ENCODE measurements at regions not wholly inside any gene's neighbourhood (a gene's known extent, or its start where the extent isn't known, plus 50 kb on each side); places are given as distances from the start of the nearest gene placed in this dataset.
"Not testable (repeated sequence)": the region's sequence is repeated elsewhere in the genome, so short reads cannot be mapped to it uniquely, and the experiment has no call there.

GRCh38 chr2:239648607-239649006, 247.8 kb upstream of the HDAC4 start:
- Histone ChIP-seq H3K9me3 (ENCODE audit: control extremely low read depth in 1 of 5, control insufficient read depth in 4 of 5, insufficient read depth in 2 of 5, low read depth in 1 of 5, low read length in 4 of 5) (peaks cover 0 to 12% (median 0%) of the 10 kb centered on the region in 5 experiments), H3K27ac (ENCODE audit: insufficient read depth in 1 of 2, low read depth in 1 of 2, low read length in 2 of 2, poor library complexity in 1 of 2, severe bottlenecking in 2 of 2) (no peak overlapping the region), H3K4me1 (ENCODE audit: control extremely low read depth in 1 of 4, control insufficient read depth in 4 of 4, insufficient read depth in 4 of 4, low read length in 3 of 4) (no peaks in the 10 kb centered on the region), H3K36me3 (ENCODE audit: control insufficient read depth in 4 of 4, insufficient read depth in 4 of 4, low read length in 3 of 4) (no peaks in the 10 kb centered on the region), H3K4me3 (ENCODE audit: control insufficient read depth in 1 of 7, extremely low read depth in 1 of 7, insufficient read depth in 4 of 7, low read depth in 2 of 7, low read length in 6 of 7) (no peak overlapping the region), H3K27me3 (replicated peaks in 2 of 5; ENCODE audit: control insufficient read depth in 4 of 5, insufficient read depth in 5 of 5, low read length in 4 of 5) (peaks cover 0 to 6% (median 0%) of the 10 kb centered on the region in 5 experiments)
- CTCF ChIA-PET = no interaction called here
- WGBS (ENCODE audit: insufficient coverage) = 95% methylated on average over 2 of the region's 2 CpGs
- POLR2A ChIA-PET = no interaction called here
- no peak for DNase-seq

GRCh38 chr2:239647052-239647819, 246.4 kb upstream of the HDAC4 start:
- POLR2A ChIA-PET = no interaction called here
- Histone ChIP-seq H3K4me1 (ENCODE audit: control extremely low read depth in 1 of 4, control insufficient read depth in 4 of 4, insufficient read depth in 4 of 4, low read length in 3 of 4) (no peaks in the 10 kb centered on the region), H3K27me3 (replicated peaks in 2 of 5; ENCODE audit: control insufficient read depth in 4 of 5, insufficient read depth in 5 of 5, low read length in 4 of 5) (peaks cover 0 to 6% (median 0%) of the 10 kb centered on the region in 5 experiments), H3K27ac (ENCODE audit: insufficient read depth in 1 of 2, low read depth in 1 of 2, low read length in 2 of 2, poor library complexity in 1 of 2, severe bottlenecking in 2 of 2) (no peak overlapping the region), H3K9me3 (ENCODE audit: control extremely low read depth in 1 of 5, control insufficient read depth in 4 of 5, insufficient read depth in 2 of 5, low read depth in 1 of 5, low read length in 4 of 5) (peaks cover 0 to 15% (median 0%) of the 10 kb centered on the region in 5 experiments), H3K4me3 (ENCODE audit: control insufficient read depth in 1 of 7, extremely low read depth in 1 of 7, insufficient read depth in 4 of 7, low read depth in 2 of 7, low read length in 6 of 7) (no peak overlapping the region), H3K36me3 (ENCODE audit: control insufficient read depth in 4 of 4, insufficient read depth in 4 of 4, low read length in 3 of 4) (no peaks in the 10 kb centered on the region)
- CTCF ChIA-PET = no interaction called here
- DNase-seq = no peak
- WGBS (ENCODE audit: insufficient coverage) = 97% methylated on average over 4 of the region's 9 CpGs

- POLR2A ChIA-PET = no interaction called here
- Histone ChIP-seq H3K36me3 (ENCODE audit: control insufficient read depth in 4 of 4, insufficient read depth in 4 of 4, low read length in 3 of 4) (no peaks in the 10 kb centered on the region), H3K9me3 (ENCODE audit: control extremely low read depth in 1 of 5, control insufficient read depth in 4 of 5, insufficient read depth in 2 of 5, low read depth in 1 of 5, low read length in 4 of 5) (peaks cover 0 to 15% (median 0%) of the 10 kb centered on the region in 5 experiments), H3K27ac (ENCODE audit: insufficient read depth in 1 of 2, low read depth in 1 of 2, low read length in 2 of 2, poor library complexity in 1 of 2, severe bottlenecking in 2 of 2) (no peak overlapping the region), H3K4me3 (ENCODE audit: control insufficient read depth in 1 of 7, extremely low read depth in 1 of 7, insufficient read depth in 4 of 7, low read depth in 2 of 7, low read length in 6 of 7) (no peak overlapping the region), H3K4me1 (ENCODE audit: control extremely low read depth in 1 of 4, control insufficient read depth in 4 of 4, insufficient read depth in 4 of 4, low read length in 3 of 4) (no peaks in the 10 kb centered on the region), H3K27me3 (replicated peaks in 2 of 5; ENCODE audit: control insufficient read depth in 4 of 5, insufficient read depth in 5 of 5, low read length in 4 of 5) (peaks cover 0 to 6% (median 0%) of the 10 kb centered on the region in 5 experiments)
- WGBS (ENCODE audit: insufficient coverage) = 96% methylated on average over 14 of the region's 14 CpGs
- CTCF ChIA-PET = interaction anchor here (0.6 kb wide), 1 partner anchor 30 kb away, joined by 3 read pairs; no protein-coding TSS in a partner anchor
- no peak for DNase-seq
Measured at GRCh38 chr2:239646184-239646583, 245.4 kb upstream of the HDAC4 start.

- not testable (repeated sequence) for DNase-seq; H3K36me3 ChIP-seq (ENCODE audit: control insufficient read depth in 4 of 4, insufficient read depth in 4 of 4, low read length in 3 of 4); H3K27ac ChIP-seq (ENCODE audit: insufficient read depth in 1 of 2, low read depth in 1 of 2, low read length in 2 of 2, poor library complexity in 1 of 2, severe bottlenecking in 2 of 2); H3K27me3 ChIP-seq (replicated peaks in 2 of 5; ENCODE audit: control insufficient read depth in 4 of 5, insufficient read depth in 5 of 5, low read length in 4 of 5); H3K4me3 ChIP-seq (ENCODE audit: control insufficient read depth in 1 of 7, extremely low read depth in 1 of 7, insufficient read depth in 4 of 7, low read depth in 2 of 7, low read length in 6 of 7); H3K4me1 ChIP-seq (ENCODE audit: control extremely low read depth in 1 of 4, control insufficient read depth in 4 of 4, insufficient read depth in 4 of 4, low read length in 3 of 4)
- ChIA-PET CTCF (interaction anchor here (0.6 kb wide), 1 partner anchor 237 kb away, joined by 4 read pairs; no protein-coding TSS in a partner anchor), POLR2A (interaction anchor here (0.7 kb wide), 1 partner anchor 8 kb away, joined by 3 read pairs; no protein-coding TSS in a partner anchor)
- peaks cover 0 to 12% (median 0%) of the 10 kb centered on the region in 5 experiments for H3K9me3 ChIP-seq (ENCODE audit: control extremely low read depth in 1 of 5, control insufficient read depth in 4 of 5, insufficient read depth in 2 of 5, low read depth in 1 of 5, low read length in 4 of 5)
- 100% methylated on average over 2 of the region's 25 CpGs for WGBS (ENCODE audit: insufficient coverage)
Measured at GRCh38 chr2:239644594-239644993, 243.8 kb upstream of the HDAC4 start.

- WGBS (ENCODE audit: insufficient coverage) = 67% methylated on average over 3 of the region's 7 CpGs
- H3K9me3 ChIP-seq (ENCODE audit: control extremely low read depth in 1 of 5, control insufficient read depth in 4 of 5, insufficient read depth in 2 of 5, low read depth in 1 of 5, low read length in 4 of 5) = peaks cover 0 to 7% (median 0%) of the 10 kb centered on the region in 5 experiments
- H3K4me3 ChIP-seq (ENCODE audit: control insufficient read depth in 1 of 7, extremely low read depth in 1 of 7, insufficient read depth in 4 of 7, low read depth in 2 of 7, low read length in 6 of 7) = no peak overlapping the region
- H3K27ac ChIP-seq (ENCODE audit: insufficient read depth in 1 of 2, low read depth in 1 of 2, low read length in 2 of 2, poor library complexity in 1 of 2, severe bottlenecking in 2 of 2) = no peak overlapping the region
- H3K4me1 ChIP-seq (ENCODE audit: control extremely low read depth in 1 of 4, control insufficient read depth in 4 of 4, insufficient read depth in 4 of 4, low read length in 3 of 4) = no peaks in the 10 kb centered on the region
- DNase-seq = peak; percentile 34 to 77 (median 55)
- POLR2A ChIA-PET = no interaction called here
- peaks cover 0 to 6% (median 0%) of the 10 kb centered on the region in 5 experiments for H3K27me3 ChIP-seq (replicated peaks in 2 of 5; ENCODE audit: control insufficient read depth in 4 of 5, insufficient read depth in 5 of 5, low read length in 4 of 5)
- no peaks in the 10 kb centered on the region for H3K36me3 ChIP-seq (ENCODE audit: control insufficient read depth in 4 of 4, insufficient read depth in 4 of 4, low read length in 3 of 4)
- CTCF ChIA-PET = interaction anchor here (0.6 kb wide), 1 partner anchor 238 kb away, joined by 4 read pairs; no protein-coding TSS in a partner anchor
Measured at GRCh38 chr2:239644011-239644410, 243.2 kb upstream of the HDAC4 start.

GRCh38 chr2:239642406-239643004, 241.7 kb upstream of the HDAC4 start:
- Histone ChIP-seq H3K27me3 (replicated peaks in 2 of 5; ENCODE audit: control insufficient read depth in 4 of 5, insufficient read depth in 5 of 5, low read length in 4 of 5) (peaks cover 0 to 6% (median 0%) of the 10 kb centered on the region in 5 experiments), H3K9me3 (ENCODE audit: control extremely low read depth in 1 of 5, control insufficient read depth in 4 of 5, insufficient read depth in 2 of 5, low read depth in 1 of 5, low read length in 4 of 5) (peaks cover 0 to 3% (median 0%) of the 10 kb centered on the region in 5 experiments), H3K4me1 (ENCODE audit: control extremely low read depth in 1 of 4, control insufficient read depth in 4 of 4, insufficient read depth in 4 of 4, low read length in 3 of 4) (no peaks in the 10 kb centered on the region), H3K36me3 (ENCODE audit: control insufficient read depth in 4 of 4, insufficient read depth in 4 of 4, low read length in 3 of 4) (no peaks in the 10 kb centered on the region), H3K4me3 (ENCODE audit: control insufficient read depth in 1 of 7, extremely low read depth in 1 of 7, insufficient read depth in 4 of 7, low read depth in 2 of 7, low read length in 6 of 7) (no peak overlapping the region), H3K27ac (ENCODE audit: insufficient read depth in 1 of 2, low read depth in 1 of 2, low read length in 2 of 2, poor library complexity in 1 of 2, severe bottlenecking in 2 of 2) (no peak overlapping the region)
- POLR2A ChIA-PET = no interaction called here
- WGBS (ENCODE audit: insufficient coverage) = 60% methylated on average over 2 of the region's 3 CpGs
- CTCF ChIA-PET = no interaction called here
- DNase-seq = peak in 2 of 3 donors; percentile 33 to 70

GRCh38 chr2:239641904-239642303, 241.1 kb upstream of the HDAC4 start:
- CTCF ChIA-PET; H3K27me3 ChIP-seq (replicated peaks in 2 of 5; ENCODE audit: control insufficient read depth in 4 of 5, insufficient read depth in 5 of 5, low read length in 4 of 5); H3K36me3 ChIP-seq (ENCODE audit: control insufficient read depth in 4 of 4, insufficient read depth in 4 of 4, low read length in 3 of 4); POLR2A ChIA-PET; H3K4me1 ChIP-seq (ENCODE audit: control extremely low read depth in 1 of 4, control insufficient read depth in 4 of 4, insufficient read depth in 4 of 4, low read length in 3 of 4); DNase-seq; H3K27ac ChIP-seq (ENCODE audit: insufficient read depth in 1 of 2, low read depth in 1 of 2, low read length in 2 of 2, poor library complexity in 1 of 2, severe bottlenecking in 2 of 2); H3K4me3 ChIP-seq (ENCODE audit: control insufficient read depth in 1 of 7, extremely low read depth in 1 of 7, insufficient read depth in 4 of 7, low read depth in 2 of 7, low read length in 6 of 7); H3K9me3 ChIP-seq (ENCODE audit: control extremely low read depth in 1 of 5, control insufficient read depth in 4 of 5, insufficient read depth in 2 of 5, low read depth in 1 of 5, low read length in 4 of 5): not testable (repeated sequence)
- WGBS (ENCODE audit: insufficient coverage) = 96% methylated on average over 7 of the region's 11 CpGs
